Smooth muscle cell (in vitro differentiated cells): ENCODE measurements at regions not wholly inside any gene's neighbourhood (a gene's known extent, or its start where the extent isn't known, plus 50 kb on each side); places are given as distances from the start of the nearest gene placed in this dataset.

Experiments used
- DNase-seq: peaks from one replicate; lab custom pipeline; 2025; ENCODE audit not compliant: unreplicated experiment; lab: John Stamatoyannopoulos, UW
- H2AFZ ChIP-seq: fragments of 200-600 bp; sonication (generic); 2 replicates; pipeline ENCODE4 v1.6.0; 2016; ENCODE audit warnings: antibody characterized with exemption, low read depth, mild to moderate bottlenecking
- H3F3A ChIP-seq: fragments of 200-600 bp; sonication (generic); 2 replicates; pipeline ENCODE4 v1.6.0; 2017; ENCODE audit warnings: antibody characterized with exemption, low read depth
- H3K27ac ChIP-seq: fragments of 200-600 bp; sonication (generic); 2 replicates; pipeline ENCODE4 v1.5.1; 2016; ENCODE audit warnings: low read depth, mild to moderate bottlenecking
- H3K27me3 ChIP-seq: fragments of 200-600 bp; sonication (generic); 2 replicates; pipeline ENCODE4 v1.6.1; 2016; ENCODE audit warnings: low read depth, mild to moderate bottlenecking
- H3K36me3 ChIP-seq: fragments of 200-600 bp; sonication (generic); 2 replicates; pipeline ENCODE4 v1.5.1; 2016; ENCODE audit warnings: low read depth
- H3K4me1 ChIP-seq: fragments of 200-600 bp; sonication (generic); 2 replicates; pipeline ENCODE4 v1.5.1; 2016; ENCODE audit warnings: low read depth
- H3K4me2 ChIP-seq: fragments of 200-600 bp; sonication (generic); 2 replicates; pipeline ENCODE4 v1.6.0; 2016; ENCODE audit warnings: mild to moderate bottlenecking
- H3K4me3 ChIP-seq: fragments of 200-600 bp; sonication (generic); 2 replicates; pipeline ENCODE4 v1.5.1; 2016; ENCODE audit warnings: mild to moderate bottlenecking
- H3K79me2 ChIP-seq: fragments of 200-600 bp; sonication (generic); 2 replicates; pipeline ENCODE4 v1.6.0; 2016; ENCODE audit warnings: low read depth, mild to moderate bottlenecking
- H3K9ac ChIP-seq: fragments of 200-600 bp; sonication (generic); 2 replicates; pipeline ENCODE4 v1.6.0; 2016; ENCODE audit warnings: low read depth
- H3K9me3 ChIP-seq: fragments of 200-600 bp; sonication (generic); replicated peaks from 2 replicates; pipeline ENCODE4 v1.5.1; 2016; ENCODE audit warnings: low read depth
- H4K20me1 ChIP-seq: fragments of 200-600 bp; sonication (generic); 2 replicates; pipeline ENCODE4 v1.6.0; 2016; ENCODE audit warnings: low read depth
- WGBS: methylation state at CpG from one replicate; pipeline ENCODE4 v1.1.7; 2016; ENCODE audit warnings: low lambda C conversion rate; 5-methylcytosine and 5-hydroxymethylcytosine counted together
- TF ChIP-seq, protein P1 (sequence below): fragments of 200-600 bp; sonication (generic); IDR thresholded peaks from 2 replicates; pipeline ENCODE4 v1.5.1; 2017; ENCODE audit warnings: borderline replicate concordance, mild to moderate bottlenecking, antibody characterized with exemption; ENCODE audit not compliant: insufficient read depth, poor library complexity, severe bottlenecking

DNA sequence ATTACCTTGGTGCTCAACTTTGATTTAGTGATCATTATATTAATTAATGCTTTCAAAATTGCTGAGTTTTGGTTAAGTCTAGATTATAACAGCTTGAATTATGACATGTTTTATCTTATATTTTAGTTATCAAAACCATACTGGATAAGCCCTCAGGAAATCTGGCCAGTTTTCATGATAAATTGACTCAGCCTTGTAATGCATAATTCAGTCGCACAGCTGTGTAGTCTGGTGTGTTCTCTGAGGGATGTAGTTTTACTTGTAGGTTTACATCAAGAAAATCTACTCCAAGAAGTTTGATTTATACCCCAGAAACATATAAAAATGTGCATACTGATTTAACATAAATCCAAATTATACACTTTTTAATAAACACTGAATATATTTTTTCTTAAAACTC lies 477.5 kb downstream of the SPRY1 start:
- TF ChIP-seq, protein P1, sequence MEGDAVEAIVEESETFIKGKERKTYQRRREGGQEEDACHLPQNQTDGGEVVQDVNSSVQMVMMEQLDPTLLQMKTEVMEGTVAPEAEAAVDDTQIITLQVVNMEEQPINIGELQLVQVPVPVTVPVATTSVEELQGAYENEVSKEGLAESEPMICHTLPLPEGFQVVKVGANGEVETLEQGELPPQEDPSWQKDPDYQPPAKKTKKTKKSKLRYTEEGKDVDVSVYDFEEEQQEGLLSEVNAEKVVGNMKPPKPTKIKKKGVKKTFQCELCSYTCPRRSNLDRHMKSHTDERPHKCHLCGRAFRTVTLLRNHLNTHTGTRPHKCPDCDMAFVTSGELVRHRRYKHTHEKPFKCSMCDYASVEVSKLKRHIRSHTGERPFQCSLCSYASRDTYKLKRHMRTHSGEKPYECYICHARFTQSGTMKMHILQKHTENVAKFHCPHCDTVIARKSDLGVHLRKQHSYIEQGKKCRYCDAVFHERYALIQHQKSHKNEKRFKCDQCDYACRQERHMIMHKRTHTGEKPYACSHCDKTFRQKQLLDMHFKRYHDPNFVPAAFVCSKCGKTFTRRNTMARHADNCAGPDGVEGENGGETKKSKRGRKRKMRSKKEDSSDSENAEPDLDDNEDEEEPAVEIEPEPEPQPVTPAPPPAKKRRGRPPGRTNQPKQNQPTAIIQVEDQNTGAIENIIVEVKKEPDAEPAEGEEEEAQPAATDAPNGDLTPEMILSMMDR = no peak
- 62% methylated on average over 1 of the region's 1 CpG for WGBS
- peaks cover 6% of the 10 kb centered on the region for H3K9me3 ChIP-seq

DNA sequence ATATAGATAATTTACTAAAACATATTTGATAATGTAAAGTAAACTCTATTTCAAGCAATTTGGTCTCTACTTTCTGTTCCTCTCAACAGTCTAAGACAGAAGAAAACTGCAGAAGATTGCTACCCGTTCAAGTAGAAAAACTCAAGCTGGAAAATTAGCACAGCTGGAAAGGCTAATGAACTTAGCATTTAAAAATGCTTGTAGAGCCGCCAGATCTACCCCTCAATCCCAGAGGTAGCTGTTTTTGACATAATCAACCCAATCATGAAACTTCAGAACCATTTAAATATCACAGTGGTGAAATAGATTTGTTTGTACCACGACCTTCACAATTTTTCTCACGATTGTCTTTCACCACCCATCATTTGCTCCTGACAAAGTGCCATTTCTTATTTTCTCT lies 479.5 kb downstream of the SPRY1 start:
- peaks cover 6% of the 10 kb centered on the region for H3K9me3 ChIP-seq
- no peaks in the 10 kb centered on the region for H3K79me2 ChIP-seq
- no peaks in the 10 kb centered on the region for H4K20me1 ChIP-seq
- H3K4me3 ChIP-seq = no peak overlapping the region
- 92% methylated on average over 4 of the region's 4 CpGs for WGBS
- H3K27ac ChIP-seq = no peak overlapping the region
- no peaks in the 10 kb centered on the region for H3F3A ChIP-seq
- peaks cover 8% of the 10 kb centered on the region for H3K4me1 ChIP-seq
- no peaks in the 10 kb centered on the region for H3K27me3 ChIP-seq
- DNase-seq = no peak
- H3K9ac ChIP-seq = no peak overlapping the region
- no peaks in the 10 kb centered on the region for H3K36me3 ChIP-seq
- TF ChIP-seq, protein P1 = no peak
- no peak overlapping the region for H2AFZ ChIP-seq
- no peak overlapping the region for H3K4me2 ChIP-seq

More for the DNA sequence above, 477.5 kb downstream of the SPRY1 start:
- no peaks in the 10 kb centered on the region for H3K27me3 ChIP-seq
- no peaks in the 10 kb centered on the region for H4K20me1 ChIP-seq
- no peak overlapping the region for H3K4me2 ChIP-seq
- H3K4me3 ChIP-seq = no peak overlapping the region
- no peaks in the 10 kb centered on the region for H3K79me2 ChIP-seq
- no peak for DNase-seq
- no peaks in the 10 kb centered on the region for H3K36me3 ChIP-seq
- H3K27ac ChIP-seq = no peak overlapping the region
- no peak overlapping the region for H2AFZ ChIP-seq
- no peak overlapping the region for H3K9ac ChIP-seq
- H3F3A ChIP-seq = no peaks in the 10 kb centered on the region
- H3K4me1 ChIP-seq = peaks cover 8% of the 10 kb centered on the region

DNA sequence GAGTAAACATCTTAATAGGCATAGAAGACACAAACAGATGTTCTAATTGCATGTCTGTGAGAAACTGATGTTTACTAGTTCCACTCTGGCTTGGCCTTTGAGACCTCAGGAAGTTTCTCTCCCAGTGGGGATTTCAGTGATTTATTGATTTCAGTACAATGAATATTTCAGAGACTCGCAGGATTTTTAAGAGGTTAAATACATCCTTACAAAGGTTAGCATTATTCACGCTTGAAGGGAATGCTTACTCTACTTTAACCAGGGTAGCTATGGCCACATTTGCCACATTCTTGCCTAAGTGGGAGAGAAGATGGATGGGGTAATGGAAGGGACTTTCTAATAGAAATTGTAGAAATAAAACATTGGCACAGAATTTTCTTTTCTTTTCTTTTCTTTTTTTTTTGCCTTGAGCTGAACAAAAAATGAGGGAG lies 480.1 kb downstream of the SPRY1 start:
- Histone ChIP-seq H3K9ac (no peak overlapping the region), H2AFZ (no peak overlapping the region), H3K36me3 (no peaks in the 10 kb centered on the region), H3K4me1 (peaks cover 8% of the 10 kb centered on the region), H3K27ac (no peak overlapping the region), H3K4me3 (no peak overlapping the region), H3K4me2 (no peak overlapping the region), H3K79me2 (no peaks in the 10 kb centered on the region), H4K20me1 (no peaks in the 10 kb centered on the region), H3F3A (no peaks in the 10 kb centered on the region), H3K27me3 (no peaks in the 10 kb centered on the region), H3K9me3 (peaks cover 6% of the 10 kb centered on the region)
- WGBS = 67% methylated on average over 2 of the region's 2 CpGs
- DNase-seq = no peak
- TF ChIP-seq, protein P1 = no peak

DNA sequence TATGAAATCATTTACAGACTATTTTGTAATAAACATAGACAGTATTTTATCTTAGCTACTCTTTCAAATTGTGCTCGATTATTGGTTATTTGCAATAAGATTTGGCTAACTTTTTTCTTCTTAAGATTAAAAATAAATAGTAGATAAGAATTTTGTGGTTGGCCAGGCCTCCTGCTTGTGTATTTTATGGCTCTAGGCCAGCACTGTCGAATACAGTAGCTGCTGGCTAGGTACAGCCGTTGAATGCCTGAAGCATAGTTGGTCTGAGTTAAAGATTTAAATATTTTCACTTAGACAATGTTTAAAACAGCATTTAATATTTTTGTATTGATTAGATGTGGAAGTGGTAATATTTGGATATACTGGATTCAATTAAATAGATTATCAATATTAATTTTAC lies 481.0 kb downstream of the SPRY1 start:
- H3K4me1 ChIP-seq = peaks cover 8% of the 10 kb centered on the region
- H3K9me3 ChIP-seq = peaks cover 6% of the 10 kb centered on the region
- no peak for DNase-seq
- H4K20me1 ChIP-seq = no peaks in the 10 kb centered on the region
- no peak overlapping the region for H3K9ac ChIP-seq
- H3F3A ChIP-seq = no peaks in the 10 kb centered on the region
- H3K79me2 ChIP-seq = no peaks in the 10 kb centered on the region
- H3K27me3 ChIP-seq = no peaks in the 10 kb centered on the region
- H3K36me3 ChIP-seq = no peaks in the 10 kb centered on the region
- no peak overlapping the region for H3K27ac ChIP-seq
- H2AFZ ChIP-seq = no peak overlapping the region
- H3K4me2 ChIP-seq = no peak overlapping the region
- no peak overlapping the region for H3K4me3 ChIP-seq
- 83% methylated on average over 3 of the region's 3 CpGs for WGBS
- TF ChIP-seq, protein P1 = no peak
